ENCODE measurements at regions not wholly inside any gene's neighbourhood (a gene's known extent, or its start where the extent isn't known, plus 50 kb on each side); places are given as distances from the start of the nearest gene placed in this dataset.

DNA sequence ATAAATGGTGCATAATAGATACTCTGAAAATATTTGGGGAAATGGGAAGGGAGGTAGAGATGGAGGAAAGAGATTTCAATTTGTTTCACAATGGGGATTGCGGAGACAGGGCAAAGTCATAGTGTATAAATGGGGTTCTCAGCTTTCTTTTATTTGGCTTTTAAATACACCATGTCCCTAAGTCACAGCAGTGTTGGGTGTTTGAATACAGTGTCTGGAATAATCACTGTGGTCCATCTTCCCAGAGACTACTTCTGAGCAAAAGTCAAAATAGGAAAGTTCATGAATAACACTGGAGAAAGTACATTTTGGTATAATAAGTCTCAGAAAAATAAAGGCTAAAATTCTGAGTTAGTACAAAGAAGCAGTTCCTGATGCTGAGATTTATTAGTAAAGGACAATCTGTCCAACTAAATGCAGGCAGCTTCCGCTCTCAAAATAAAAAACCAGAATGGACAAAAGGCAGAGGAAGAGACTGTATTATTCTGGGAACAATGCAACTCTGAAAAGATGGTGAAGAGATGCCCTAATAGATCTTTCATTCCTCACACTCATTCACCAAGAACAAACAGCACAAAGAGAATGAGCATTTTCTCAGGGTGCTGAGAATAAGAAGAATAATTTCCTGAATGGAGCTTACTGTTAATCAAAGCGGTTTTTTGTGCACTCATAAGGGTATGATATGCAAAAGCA, 295.4 kb upstream of the PIK3C3 start:
- TF ChIP-seq, protein P1, sequence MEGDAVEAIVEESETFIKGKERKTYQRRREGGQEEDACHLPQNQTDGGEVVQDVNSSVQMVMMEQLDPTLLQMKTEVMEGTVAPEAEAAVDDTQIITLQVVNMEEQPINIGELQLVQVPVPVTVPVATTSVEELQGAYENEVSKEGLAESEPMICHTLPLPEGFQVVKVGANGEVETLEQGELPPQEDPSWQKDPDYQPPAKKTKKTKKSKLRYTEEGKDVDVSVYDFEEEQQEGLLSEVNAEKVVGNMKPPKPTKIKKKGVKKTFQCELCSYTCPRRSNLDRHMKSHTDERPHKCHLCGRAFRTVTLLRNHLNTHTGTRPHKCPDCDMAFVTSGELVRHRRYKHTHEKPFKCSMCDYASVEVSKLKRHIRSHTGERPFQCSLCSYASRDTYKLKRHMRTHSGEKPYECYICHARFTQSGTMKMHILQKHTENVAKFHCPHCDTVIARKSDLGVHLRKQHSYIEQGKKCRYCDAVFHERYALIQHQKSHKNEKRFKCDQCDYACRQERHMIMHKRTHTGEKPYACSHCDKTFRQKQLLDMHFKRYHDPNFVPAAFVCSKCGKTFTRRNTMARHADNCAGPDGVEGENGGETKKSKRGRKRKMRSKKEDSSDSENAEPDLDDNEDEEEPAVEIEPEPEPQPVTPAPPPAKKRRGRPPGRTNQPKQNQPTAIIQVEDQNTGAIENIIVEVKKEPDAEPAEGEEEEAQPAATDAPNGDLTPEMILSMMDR (conservative IDR thresholded peaks at IDR 0.05; ENCODE audit: low read depth in 2 of 2) = no peak
- TF ChIP-seq EZH2 (IDR thresholded peaks at IDR 0.05; ENCODE audit: low read depth, unreplicated experiment) (no peak), EZH2phosphoT487 (IDR thresholded peaks at IDR 0.05; ENCODE audit: unreplicated experiment) (no peak), CREB1 (CRISPR knock-in tag; IDR thresholded peaks at IDR 0.05; ENCODE audit: low read depth) (no peak), POLR2AphosphoS5 (IDR thresholded peaks at IDR 0.05; ENCODE audit: low read depth) (no peak), STAT1 (IDR thresholded peaks at IDR 0.05; ENCODE audit: unreplicated experiment) (no peak), NANOG (IDR thresholded peaks at IDR 0.05; ENCODE audit: borderline replicate concordance) (no peak), JUNB (IDR thresholded peaks at IDR 0.05; ENCODE audit: unreplicated experiment) (no peak), ZNF114 (CRISPR knock-in tag; IDR thresholded peaks at IDR 0.05) (no peak), ZNF331 (CRISPR knock-in tag; IDR thresholded peaks at IDR 0.05; ENCODE audit: low read depth) (no peak)
- TF ChIP-seq, protein P2, sequence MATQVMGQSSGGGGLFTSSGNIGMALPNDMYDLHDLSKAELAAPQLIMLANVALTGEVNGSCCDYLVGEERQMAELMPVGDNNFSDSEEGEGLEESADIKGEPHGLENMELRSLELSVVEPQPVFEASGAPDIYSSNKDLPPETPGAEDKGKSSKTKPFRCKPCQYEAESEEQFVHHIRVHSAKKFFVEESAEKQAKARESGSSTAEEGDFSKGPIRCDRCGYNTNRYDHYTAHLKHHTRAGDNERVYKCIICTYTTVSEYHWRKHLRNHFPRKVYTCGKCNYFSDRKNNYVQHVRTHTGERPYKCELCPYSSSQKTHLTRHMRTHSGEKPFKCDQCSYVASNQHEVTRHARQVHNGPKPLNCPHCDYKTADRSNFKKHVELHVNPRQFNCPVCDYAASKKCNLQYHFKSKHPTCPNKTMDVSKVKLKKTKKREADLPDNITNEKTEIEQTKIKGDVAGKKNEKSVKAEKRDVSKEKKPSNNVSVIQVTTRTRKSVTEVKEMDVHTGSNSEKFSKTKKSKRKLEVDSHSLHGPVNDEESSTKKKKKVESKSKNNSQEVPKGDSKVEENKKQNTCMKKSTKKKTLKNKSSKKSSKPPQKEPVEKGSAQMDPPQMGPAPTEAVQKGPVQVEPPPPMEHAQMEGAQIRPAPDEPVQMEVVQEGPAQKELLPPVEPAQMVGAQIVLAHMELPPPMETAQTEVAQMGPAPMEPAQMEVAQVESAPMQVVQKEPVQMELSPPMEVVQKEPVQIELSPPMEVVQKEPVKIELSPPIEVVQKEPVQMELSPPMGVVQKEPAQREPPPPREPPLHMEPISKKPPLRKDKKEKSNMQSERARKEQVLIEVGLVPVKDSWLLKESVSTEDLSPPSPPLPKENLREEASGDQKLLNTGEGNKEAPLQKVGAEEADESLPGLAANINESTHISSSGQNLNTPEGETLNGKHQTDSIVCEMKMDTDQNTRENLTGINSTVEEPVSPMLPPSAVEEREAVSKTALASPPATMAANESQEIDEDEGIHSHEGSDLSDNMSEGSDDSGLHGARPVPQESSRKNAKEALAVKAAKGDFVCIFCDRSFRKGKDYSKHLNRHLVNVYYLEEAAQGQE (IDR thresholded peaks at IDR 0.05; ENCODE audit: unreplicated experiment) = no peak
- TF ChIP-seq, protein P3, sequence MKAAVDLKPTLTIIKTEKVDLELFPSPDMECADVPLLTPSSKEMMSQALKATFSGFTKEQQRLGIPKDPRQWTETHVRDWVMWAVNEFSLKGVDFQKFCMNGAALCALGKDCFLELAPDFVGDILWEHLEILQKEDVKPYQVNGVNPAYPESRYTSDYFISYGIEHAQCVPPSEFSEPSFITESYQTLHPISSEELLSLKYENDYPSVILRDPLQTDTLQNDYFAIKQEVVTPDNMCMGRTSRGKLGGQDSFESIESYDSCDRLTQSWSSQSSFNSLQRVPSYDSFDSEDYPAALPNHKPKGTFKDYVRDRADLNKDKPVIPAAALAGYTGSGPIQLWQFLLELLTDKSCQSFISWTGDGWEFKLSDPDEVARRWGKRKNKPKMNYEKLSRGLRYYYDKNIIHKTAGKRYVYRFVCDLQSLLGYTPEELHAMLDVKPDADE (IDR thresholded peaks at IDR 0.05) = no peak

All from GM23338 (cell line).